Keratinocyte (primary cell): ENCODE measurements at regions not wholly inside any gene's neighbourhood (a gene's known extent, or its start where the extent isn't known, plus 50 kb on each side); places are given as distances from the start of the nearest gene placed in this dataset.

Experiments used
- DNase-seq: peaks from one replicate; pipeline ENCODE4 v3.0.0-alpha.2; 2011; ENCODE audit warnings: low read depth, missing footprints, low spot score
- FAIRE-seq: peaks from 2 replicates; lab custom pipeline; 2011; peaks lifted over from hg19 to GRCh38; lab: Jason Lieb, UNC
- H2AFZ ChIP-seq: 2 replicates; pipeline ENCODE4 v1.6.0; 2012; ENCODE audit warnings: low read length, control low read depth, inconsistent platforms; ENCODE audit not compliant: control insufficient read depth
- H3K27ac ChIP-seq: 2 replicates; pipeline ENCODE4 v1.5.1; 2011; ENCODE audit warnings: low read length; ENCODE audit not compliant: control insufficient read depth, insufficient read depth
- H3K27me3 ChIP-seq: 3 replicates; pipeline ENCODE4 v1.6.0; 2011; ENCODE audit warnings: low read length; ENCODE audit not compliant: control insufficient read depth, insufficient read depth; ENCODE audit errors: extremely low read depth
- H3K36me3 ChIP-seq, 2 experiments: 2 replicates in 1 of 2; 3 replicates in 1 of 2; pipeline ENCODE4 v1.5.1; 2011; ENCODE audit warnings: low read length in 2 of 2, mild to moderate bottlenecking in 1 of 2; ENCODE audit not compliant: control insufficient read depth in 2 of 2, insufficient read depth in 2 of 2; ENCODE audit errors: extremely low read depth in 1 of 2
- H3K4me1 ChIP-seq: 3 replicates; pipeline ENCODE4 v1.5.1; 2011; ENCODE audit warnings: low read length; ENCODE audit not compliant: control insufficient read depth, insufficient read depth; ENCODE audit errors: extremely low read depth
- H3K4me2 ChIP-seq: 3 replicates; pipeline ENCODE4 v1.6.0; 2011; ENCODE audit warnings: low read depth, low read length; ENCODE audit not compliant: control insufficient read depth, insufficient read depth; ENCODE audit errors: extremely low read depth
- H3K4me3 ChIP-seq, 3 experiments: fragments of 200-600 bp in 1 of 3; sonication (generic) in 1 of 3; 2 replicates in 2 of 3; 3 replicates in 1 of 3; pipeline ENCODE4 v1.5.1; 2011 to 2016; ENCODE audit warnings: low read length in 3 of 3, mild to moderate bottlenecking in 3 of 3, control low read depth in 2 of 3, inconsistent platforms in 1 of 3, low read depth in 1 of 3, mixed read lengths in 1 of 3, mixed run types in 1 of 3, moderate library complexity in 1 of 3; ENCODE audit not compliant: control insufficient read depth in 2 of 3, insufficient read depth in 2 of 3; ENCODE audit errors: extremely low read depth in 1 of 3
- H3K79me2 ChIP-seq: 2 replicates; pipeline ENCODE4 v1.6.0; 2012; ENCODE audit warnings: low read length; ENCODE audit not compliant: control insufficient read depth, insufficient read depth
- H3K9ac ChIP-seq: 3 replicates; pipeline ENCODE4 v1.6.0; 2011; ENCODE audit warnings: low read length; ENCODE audit not compliant: control insufficient read depth, insufficient read depth; ENCODE audit errors: extremely low read depth
- H3K9me1 ChIP-seq: 3 replicates; pipeline ENCODE4 v1.6.0; 2011; ENCODE audit warnings: low read length; ENCODE audit not compliant: control insufficient read depth, insufficient read depth; ENCODE audit errors: extremely low read depth
- H3K9me3 ChIP-seq: 2 replicates; pipeline ENCODE4 v1.5.1; 2012; ENCODE audit warnings: low read depth, low read length; ENCODE audit not compliant: control insufficient read depth
- H4K20me1 ChIP-seq: 3 replicates; pipeline ENCODE4 v1.6.0; 2011; ENCODE audit warnings: low read length; ENCODE audit not compliant: control insufficient read depth, insufficient read depth; ENCODE audit errors: extremely low read depth
- EZH2 ChIP-seq: IDR thresholded peaks from one replicate; pipeline ENCODE4 v1.6.1; 2012; ENCODE audit warnings: inconsistent platforms, mild to moderate bottlenecking, low read length, moderate library complexity
- dilution Hi-C: fragments of 300-500 bp; cut with MboI; formaldehyde crosslinking; loops from one replicate; pipeline ENCODE4 v1.7.0; 2020; ENCODE audit warnings: low sequenced_read_pairs; ENCODE audit not compliant: extremely low pct_ligation_motif_present
- TF ChIP-seq, protein P1 (sequence below), 3 experiments: IDR thresholded peaks in 1 of 3; conservative IDR thresholded peaks in 1 of 3; optimal IDR thresholded peaks in 1 of 3; 2 replicates in 2 of 3; 3 replicates in 1 of 3; pipeline versions ENCODE3 to v1.5.1; 2011; ENCODE audit warnings: low read length in 3 of 3, mild to moderate bottlenecking in 3 of 3, moderate library complexity in 2 of 3, control low read depth in 1 of 3, inconsistent platforms in 1 of 3; ENCODE audit not compliant: insufficient read depth in 2 of 3; ENCODE audit errors: extremely low read depth in 1 of 3

DNA sequence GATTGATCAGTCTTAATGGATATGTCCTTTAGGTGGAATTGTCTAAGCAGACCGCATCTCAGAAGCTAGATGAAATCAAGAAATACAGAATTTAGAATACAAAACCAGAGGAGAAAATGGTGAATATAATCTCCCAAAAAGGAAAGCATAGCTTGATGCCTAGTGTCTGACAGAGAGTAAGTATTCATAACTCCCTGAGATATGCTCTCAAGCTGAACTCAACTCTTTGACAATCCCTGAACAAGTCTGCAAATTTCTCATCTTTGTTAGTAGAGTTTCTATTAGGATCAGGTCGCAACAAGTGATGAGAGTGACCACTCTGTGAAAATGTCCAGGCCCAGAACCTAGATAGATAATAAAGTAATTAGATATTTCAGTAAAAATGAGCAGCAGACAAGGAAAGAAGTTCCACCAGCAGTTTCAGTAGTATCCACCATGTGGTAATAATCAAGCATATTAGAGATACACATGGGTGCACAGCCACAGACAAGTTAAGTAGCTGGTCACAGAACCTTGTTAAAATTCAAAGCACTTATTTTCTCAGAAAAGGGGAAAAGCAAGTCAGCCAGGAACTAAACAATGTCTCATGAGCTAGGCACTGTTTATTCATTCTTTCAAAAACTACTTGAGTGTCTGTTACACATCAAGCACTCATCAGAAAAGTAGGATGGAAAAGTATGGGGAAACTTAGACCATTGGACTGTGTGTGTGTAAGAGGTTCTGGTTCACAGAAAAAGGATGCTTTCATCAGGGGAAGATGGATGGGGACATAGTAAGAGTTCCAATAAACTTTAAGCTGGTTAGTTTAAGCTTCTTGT lies 481.5 kb upstream of the TUSC1 start:
- H3K4me1 ChIP-seq = no peaks in the 10 kb centered on the region
- dilution Hi-C loops = no loop called here
- no peak overlapping the region for H3K9ac ChIP-seq
- no peak overlapping the region for H3K4me2 ChIP-seq
- no peak overlapping the region for H3K27ac ChIP-seq
- no peak overlapping the region for H2AFZ ChIP-seq
- TF ChIP-seq, protein P1, sequence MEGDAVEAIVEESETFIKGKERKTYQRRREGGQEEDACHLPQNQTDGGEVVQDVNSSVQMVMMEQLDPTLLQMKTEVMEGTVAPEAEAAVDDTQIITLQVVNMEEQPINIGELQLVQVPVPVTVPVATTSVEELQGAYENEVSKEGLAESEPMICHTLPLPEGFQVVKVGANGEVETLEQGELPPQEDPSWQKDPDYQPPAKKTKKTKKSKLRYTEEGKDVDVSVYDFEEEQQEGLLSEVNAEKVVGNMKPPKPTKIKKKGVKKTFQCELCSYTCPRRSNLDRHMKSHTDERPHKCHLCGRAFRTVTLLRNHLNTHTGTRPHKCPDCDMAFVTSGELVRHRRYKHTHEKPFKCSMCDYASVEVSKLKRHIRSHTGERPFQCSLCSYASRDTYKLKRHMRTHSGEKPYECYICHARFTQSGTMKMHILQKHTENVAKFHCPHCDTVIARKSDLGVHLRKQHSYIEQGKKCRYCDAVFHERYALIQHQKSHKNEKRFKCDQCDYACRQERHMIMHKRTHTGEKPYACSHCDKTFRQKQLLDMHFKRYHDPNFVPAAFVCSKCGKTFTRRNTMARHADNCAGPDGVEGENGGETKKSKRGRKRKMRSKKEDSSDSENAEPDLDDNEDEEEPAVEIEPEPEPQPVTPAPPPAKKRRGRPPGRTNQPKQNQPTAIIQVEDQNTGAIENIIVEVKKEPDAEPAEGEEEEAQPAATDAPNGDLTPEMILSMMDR (optimal IDR thresholded peaks at IDR 0.05 in 1 of 3, IDR thresholded peaks at IDR 0.05 in 1 of 3, conservative IDR thresholded peaks at IDR 0.05 in 1 of 3; ENCODE audit: extremely low read depth in 1 of 3, insufficient read depth in 2 of 3, low read length in 3 of 3) = no peak
- TF ChIP-seq EZH2 = no peak
- H3K27me3 ChIP-seq = no peaks in the 10 kb centered on the region
- no peaks in the 10 kb centered on the region for H3K36me3 ChIP-seq
- no peaks in the 10 kb centered on the region for H3K9me3 ChIP-seq
- H4K20me1 ChIP-seq = no peaks in the 10 kb centered on the region
- no peak for FAIRE-seq
- no peaks in the 10 kb centered on the region for H3K9me1 ChIP-seq
- DNase-seq = no peak
- H3K79me2 ChIP-seq = no peaks in the 10 kb centered on the region
- no peak overlapping the region for H3K4me3 ChIP-seq

- TF ChIP-seq, protein P1 (optimal IDR thresholded peaks at IDR 0.05 in 1 of 3, IDR thresholded peaks at IDR 0.05 in 1 of 3, conservative IDR thresholded peaks at IDR 0.05 in 1 of 3; ENCODE audit: extremely low read depth in 1 of 3, insufficient read depth in 2 of 3, low read length in 3 of 3) = no peak
- TF ChIP-seq EZH2 = no peak
- dilution Hi-C loops = no loop called here
- Histone ChIP-seq H3K9me3 (no peaks in the 10 kb centered on the region), H3K79me2 (no peaks in the 10 kb centered on the region), H3K27me3 (no peaks in the 10 kb centered on the region), H3K9me1 (no peaks in the 10 kb centered on the region), H3K4me3 (no peak overlapping the region), H3K36me3 (no peaks in the 10 kb centered on the region), H4K20me1 (no peaks in the 10 kb centered on the region), H3K4me2 (no peak overlapping the region), H3K27ac (no peak overlapping the region), H3K9ac (no peak overlapping the region), H2AFZ (no peak overlapping the region), H3K4me1 (no peaks in the 10 kb centered on the region)
- no peak for FAIRE-seq
- DNase-seq = no peak
Measured at GRCh38 chr9:26158631-26159150, 480.4 kb upstream of the TUSC1 start.
